ENCODE measurements at regions not wholly inside any gene's neighbourhood (a gene's known extent, or its start where the extent isn't known, plus 50 kb on each side); places are given as distances from the start of the nearest gene placed in this dataset.
A peak's percentile ranks its signal among the peaks of the same experiment; 100 is the strongest.
"Not testable (repeated sequence)": the region's sequence is repeated elsewhere in the genome, so short reads cannot be mapped to it uniquely, and the experiment has no call there.

GRCh38 chr4:126898815-126899214 lies 733.9 kb upstream of the INTU start:
- Histone ChIP-seq H3K4me1 (ENCODE audit: control insufficient read depth in 3 of 3, insufficient read depth in 3 of 3, low read length in 3 of 3) (peaks cover 0 to 5% (median 4%) of the 10 kb centered on the region in 3 donors), H3K27me3 (ENCODE audit: control insufficient read depth in 3 of 3, insufficient read depth in 3 of 3, low read length in 3 of 3) (no peaks in the 10 kb centered on the region), H3K36me3 (ENCODE audit: control insufficient read depth in 3 of 3, insufficient read depth in 3 of 3, low read length in 3 of 3) (no peaks in the 10 kb centered on the region), H3K9me3 (ENCODE audit: control insufficient read depth in 3 of 3, low read length in 3 of 3) (no peaks in the 10 kb centered on the region), H3K9ac (ENCODE audit: low read depth in 1 of 3, low read length in 3 of 3) (no peak overlapping the region), H3K27ac (ENCODE audit: low read depth, low read length) (no peak overlapping the region), H3K4me3 (ENCODE audit: low read length in 3 of 3) (no peak overlapping the region)

- Histone ChIP-seq H3K27me3 (ENCODE audit: control insufficient read depth in 3 of 3, insufficient read depth in 3 of 3, low read length in 3 of 3) (no peaks in the 10 kb centered on the region), H3K36me3 (ENCODE audit: control insufficient read depth in 3 of 3, insufficient read depth in 3 of 3, low read length in 3 of 3) (no peaks in the 10 kb centered on the region), H3K9ac (ENCODE audit: low read depth in 1 of 3, low read length in 3 of 3) (no peak overlapping the region), H3K27ac (ENCODE audit: low read depth, low read length) (no peak overlapping the region), H3K4me3 (ENCODE audit: low read length in 3 of 3) (no peak overlapping the region), H3K9me3 (ENCODE audit: control insufficient read depth in 3 of 3, low read length in 3 of 3) (no peaks in the 10 kb centered on the region), H3K4me1 (ENCODE audit: control insufficient read depth in 3 of 3, insufficient read depth in 3 of 3, low read length in 3 of 3) (peaks cover 0 to 5% (median 4%) of the 10 kb centered on the region in 3 donors)
These were observed 733.4 kb upstream of the INTU start for GRCh38 chr4:126899331-126899801.

- H3K27me3 ChIP-seq (ENCODE audit: control insufficient read depth in 3 of 3, insufficient read depth in 3 of 3, low read length in 3 of 3): no peaks in the 10 kb centered on the region
- H3K4me3 ChIP-seq (ENCODE audit: low read length in 3 of 3): no peak overlapping the region
- no peak overlapping the region for H3K27ac ChIP-seq (ENCODE audit: low read depth, low read length)
- no peak overlapping the region for H3K9ac ChIP-seq (ENCODE audit: low read depth in 1 of 3, low read length in 3 of 3)
- H3K36me3 ChIP-seq (ENCODE audit: control insufficient read depth in 3 of 3, insufficient read depth in 3 of 3, low read length in 3 of 3): no peaks in the 10 kb centered on the region
- no peaks in the 10 kb centered on the region for H3K4me1 ChIP-seq (ENCODE audit: control insufficient read depth in 3 of 3, insufficient read depth in 3 of 3, low read length in 3 of 3)
- no peaks in the 10 kb centered on the region for H3K9me3 ChIP-seq (ENCODE audit: control insufficient read depth in 3 of 3, low read length in 3 of 3)
These were observed 726.3 kb upstream of the INTU start for GRCh38 chr4:126906466-126906865.

GRCh38 chr4:126907389-126907788 lies 725.4 kb upstream of the INTU start:
- Histone ChIP-seq H3K27ac (ENCODE audit: low read depth, low read length) (no peak overlapping the region), H3K9ac (ENCODE audit: low read depth in 1 of 3, low read length in 3 of 3) (no peak overlapping the region), H3K9me3 (ENCODE audit: control insufficient read depth in 3 of 3, low read length in 3 of 3) (no peaks in the 10 kb centered on the region), H3K4me3 (ENCODE audit: low read length in 3 of 3) (no peak overlapping the region), H3K27me3 (ENCODE audit: control insufficient read depth in 3 of 3, insufficient read depth in 3 of 3, low read length in 3 of 3) (no peaks in the 10 kb centered on the region), H3K36me3 (ENCODE audit: control insufficient read depth in 3 of 3, insufficient read depth in 3 of 3, low read length in 3 of 3) (no peaks in the 10 kb centered on the region), H3K4me1 (ENCODE audit: control insufficient read depth in 3 of 3, insufficient read depth in 3 of 3, low read length in 3 of 3) (no peaks in the 10 kb centered on the region)

GRCh38 chr4:126916049-126916625 lies 716.6 kb upstream of the INTU start:
- Histone ChIP-seq H3K4me1 (ENCODE audit: control insufficient read depth in 3 of 3, insufficient read depth in 3 of 3, low read length in 3 of 3) (peaks cover 0 to 3% (median 0%) of the 10 kb centered on the region in 3 donors), H3K9me3 (ENCODE audit: control insufficient read depth in 3 of 3, low read length in 3 of 3) (no peaks in the 10 kb centered on the region), H3K27ac (ENCODE audit: low read depth, low read length) (no peak overlapping the region), H3K27me3 (ENCODE audit: control insufficient read depth in 3 of 3, insufficient read depth in 3 of 3, low read length in 3 of 3) (no peaks in the 10 kb centered on the region), H3K36me3 (ENCODE audit: control insufficient read depth in 3 of 3, insufficient read depth in 3 of 3, low read length in 3 of 3) (no peaks in the 10 kb centered on the region), H3K9ac (ENCODE audit: low read depth in 1 of 3, low read length in 3 of 3) (no peak overlapping the region), H3K4me3 (ENCODE audit: low read length in 3 of 3) (no peak overlapping the region)

- H3K27ac ChIP-seq (ENCODE audit: low read depth, low read length): no peak overlapping the region
- H3K4me1 ChIP-seq (ENCODE audit: control insufficient read depth in 3 of 3, insufficient read depth in 3 of 3, low read length in 3 of 3): peaks cover 0 to 3% (median 0%) of the 10 kb centered on the region in 3 donors
- H3K4me3 ChIP-seq (ENCODE audit: low read length in 3 of 3): peak overlapping the region in 1 of 3 donors; percentile 4
- no peaks in the 10 kb centered on the region for H3K36me3 ChIP-seq (ENCODE audit: control insufficient read depth in 3 of 3, insufficient read depth in 3 of 3, low read length in 3 of 3)
- H3K9me3 ChIP-seq (ENCODE audit: control insufficient read depth in 3 of 3, low read length in 3 of 3): no peaks in the 10 kb centered on the region
- no peaks in the 10 kb centered on the region for H3K27me3 ChIP-seq (ENCODE audit: control insufficient read depth in 3 of 3, insufficient read depth in 3 of 3, low read length in 3 of 3)
- H3K9ac ChIP-seq (ENCODE audit: low read depth in 1 of 3, low read length in 3 of 3): no peak overlapping the region
These were observed 716.1 kb upstream of the INTU start for GRCh38 chr4:126916626-126917140.

- not testable (repeated sequence) for H3K36me3 ChIP-seq (ENCODE audit: control insufficient read depth in 3 of 3, insufficient read depth in 3 of 3, low read length in 3 of 3); H3K27me3 ChIP-seq (ENCODE audit: control insufficient read depth in 3 of 3, insufficient read depth in 3 of 3, low read length in 3 of 3); H3K27ac ChIP-seq (ENCODE audit: low read depth, low read length); H3K4me1 ChIP-seq (ENCODE audit: control insufficient read depth in 3 of 3, insufficient read depth in 3 of 3, low read length in 3 of 3); H3K9ac ChIP-seq (ENCODE audit: low read depth in 1 of 3, low read length in 3 of 3); H3K9me3 ChIP-seq (ENCODE audit: control insufficient read depth in 3 of 3, low read length in 3 of 3); H3K4me3 ChIP-seq (ENCODE audit: low read length in 3 of 3)
These were observed 710.3 kb upstream of the INTU start for GRCh38 chr4:126922328-126922938.

GRCh38 chr4:126924237-126924636 lies 708.5 kb upstream of the INTU start:
- no peaks in the 10 kb centered on the region for H3K36me3 ChIP-seq (ENCODE audit: control insufficient read depth in 3 of 3, insufficient read depth in 3 of 3, low read length in 3 of 3)
- H3K4me3 ChIP-seq (ENCODE audit: low read length in 3 of 3): no peak overlapping the region
- H3K9ac ChIP-seq (ENCODE audit: low read depth in 1 of 3, low read length in 3 of 3): no peak overlapping the region
- no peaks in the 10 kb centered on the region for H3K27me3 ChIP-seq (ENCODE audit: control insufficient read depth in 3 of 3, insufficient read depth in 3 of 3, low read length in 3 of 3)
- no peak overlapping the region for H3K27ac ChIP-seq (ENCODE audit: low read depth, low read length)
- H3K4me1 ChIP-seq (ENCODE audit: control insufficient read depth in 3 of 3, insufficient read depth in 3 of 3, low read length in 3 of 3): no peaks in the 10 kb centered on the region
- no peaks in the 10 kb centered on the region for H3K9me3 ChIP-seq (ENCODE audit: control insufficient read depth in 3 of 3, low read length in 3 of 3)

- not testable (repeated sequence) for H3K27ac ChIP-seq (ENCODE audit: low read depth, low read length); H3K4me1 ChIP-seq (ENCODE audit: control insufficient read depth in 3 of 3, insufficient read depth in 3 of 3, low read length in 3 of 3); H3K27me3 ChIP-seq (ENCODE audit: control insufficient read depth in 3 of 3, insufficient read depth in 3 of 3, low read length in 3 of 3); H3K4me3 ChIP-seq (ENCODE audit: low read length in 3 of 3); H3K36me3 ChIP-seq (ENCODE audit: control insufficient read depth in 3 of 3, insufficient read depth in 3 of 3, low read length in 3 of 3); H3K9ac ChIP-seq (ENCODE audit: low read depth in 1 of 3, low read length in 3 of 3); H3K9me3 ChIP-seq (ENCODE audit: control insufficient read depth in 3 of 3, low read length in 3 of 3)
These were observed 702.7 kb upstream of the INTU start for GRCh38 chr4:126930059-126930458.

GRCh38 chr4:126935801-126936200 lies 697.0 kb upstream of the INTU start:
- no peak overlapping the region for H3K27ac ChIP-seq (ENCODE audit: low read depth, low read length)
- H3K4me1 ChIP-seq (ENCODE audit: control insufficient read depth in 3 of 3, insufficient read depth in 3 of 3, low read length in 3 of 3): no peaks in the 10 kb centered on the region
- H3K27me3 ChIP-seq (ENCODE audit: control insufficient read depth in 3 of 3, insufficient read depth in 3 of 3, low read length in 3 of 3): no peaks in the 10 kb centered on the region
- no peaks in the 10 kb centered on the region for H3K36me3 ChIP-seq (ENCODE audit: control insufficient read depth in 3 of 3, insufficient read depth in 3 of 3, low read length in 3 of 3)
- no peak overlapping the region for H3K9ac ChIP-seq (ENCODE audit: low read depth in 1 of 3, low read length in 3 of 3)
- no peak overlapping the region for H3K4me3 ChIP-seq (ENCODE audit: low read length in 3 of 3)
- peaks cover 0 to 2% (median 0%) of the 10 kb centered on the region in 3 donors for H3K9me3 ChIP-seq (ENCODE audit: control insufficient read depth in 3 of 3, low read length in 3 of 3)
